Effector memory CD8-positive, alpha-beta T cell (primary cell): ENCODE measurements at regions not wholly inside any gene's neighbourhood (a gene's known extent, or its start where the extent isn't known, plus 50 kb on each side); places are given as distances from the start of the nearest gene placed in this dataset.

Source experiments
- ATAC-seq: fragments of 150-1000 bp; cut with Tn5 transposase; replicated peaks from 2 replicates; pipeline ENCODE4 v1.10.0; 2021; ENCODE audit warnings: mild to moderate bottlenecking, moderate library complexity
- DNase-seq, 3 experiments: peaks; one replicate each; pipeline ENCODE4 v3.0.0; 2021
- H3K27ac Mint-ChIP-seq, 2 donors: one replicate each; pipeline ENCODE4 v1.8.0; 2022; ENCODE audit warnings: mild to moderate bottlenecking in 2 of 2, mixed read lengths in 2 of 2, moderate library complexity in 2 of 2
- H3K27me3 Mint-ChIP-seq, 2 donors: one replicate each; pipeline ENCODE4 v1.8.0; 2022; ENCODE audit warnings: mixed read lengths in 2 of 2
- H3K36me3 Mint-ChIP-seq: one replicate; pipeline ENCODE4 v1.8.0; 2022; ENCODE audit warnings: mild to moderate bottlenecking, moderate library complexity, mixed read lengths; ENCODE audit not compliant: insufficient read depth
- H3K4me1 Mint-ChIP-seq, 2 donors: one replicate each; pipeline ENCODE4 v1.8.0; 2022; ENCODE audit warnings: low read depth in 2 of 2, mixed read lengths in 2 of 2
- H3K4me3 Mint-ChIP-seq, 2 donors: one replicate each; pipeline ENCODE4 v1.8.0; 2022; ENCODE audit warnings: mild to moderate bottlenecking in 2 of 2, mixed read lengths in 2 of 2, moderate library complexity in 2 of 2
- H3K9me3 Mint-ChIP-seq, 2 donors: one replicate each; pipeline ENCODE4 v1.8.0; 2022; ENCODE audit warnings: mixed read lengths in 2 of 2

DNA sequence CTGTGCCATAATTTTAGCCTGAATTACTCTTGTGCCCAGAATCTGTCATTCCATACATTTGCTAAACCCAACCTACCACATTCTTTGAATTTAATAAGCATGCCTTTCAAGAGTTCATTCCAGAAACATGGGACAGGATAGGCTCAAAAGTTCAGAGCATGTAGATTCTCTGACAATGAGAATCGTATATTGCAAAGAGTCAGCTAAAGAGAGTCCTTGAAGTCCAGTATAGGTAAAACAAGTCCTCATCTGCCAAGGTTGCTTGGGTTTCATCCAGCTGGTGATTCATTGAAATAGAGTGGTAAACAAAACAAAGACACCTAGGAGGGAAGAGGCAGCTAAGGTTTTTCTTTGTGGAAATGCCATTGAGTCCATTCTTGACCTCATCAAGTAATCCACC lies 249.3 kb upstream of the DIPK2B start:
- H3K9me3 Mint-ChIP-seq = no peaks in the 10 kb centered on the region
- DNase-seq = no peak
- H3K27ac Mint-ChIP-seq = no peak overlapping the region
- no peaks in the 10 kb centered on the region for H3K27me3 Mint-ChIP-seq
- no peak overlapping the region for H3K4me3 Mint-ChIP-seq
- H3K36me3 Mint-ChIP-seq = no peaks in the 10 kb centered on the region
- no peak for ATAC-seq
- no peaks in the 10 kb centered on the region for H3K4me1 Mint-ChIP-seq

DNA sequence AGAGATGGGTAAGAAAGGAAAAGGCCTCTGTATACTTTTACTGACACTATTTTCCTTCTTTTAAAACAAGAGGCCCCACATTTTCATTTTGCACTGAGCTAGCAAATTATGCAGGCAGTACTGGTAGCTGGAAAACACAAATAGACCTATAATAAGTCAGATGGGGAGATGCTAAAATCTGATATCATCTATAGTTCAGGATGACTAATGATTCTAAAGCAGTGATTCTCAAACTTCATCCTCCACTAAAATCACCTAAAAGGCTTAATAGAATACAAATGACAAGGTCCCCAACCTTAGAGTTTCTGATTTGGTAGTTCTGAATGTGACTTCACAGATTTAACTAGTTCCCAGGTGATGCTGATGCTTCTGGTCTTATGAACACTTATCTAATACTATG lies 247.3 kb upstream of the DIPK2B start:
- DNase-seq = no peak
- Mint-ChIP-seq H3K27me3 (peaks cover 0 to 6% of the 10 kb centered on the region in 2 donors), H3K4me1 (no peaks in the 10 kb centered on the region), H3K4me3 (no peak overlapping the region), H3K36me3 (no peaks in the 10 kb centered on the region), H3K27ac (no peak overlapping the region), H3K9me3 (no peaks in the 10 kb centered on the region)
- no peak for ATAC-seq

DNA sequence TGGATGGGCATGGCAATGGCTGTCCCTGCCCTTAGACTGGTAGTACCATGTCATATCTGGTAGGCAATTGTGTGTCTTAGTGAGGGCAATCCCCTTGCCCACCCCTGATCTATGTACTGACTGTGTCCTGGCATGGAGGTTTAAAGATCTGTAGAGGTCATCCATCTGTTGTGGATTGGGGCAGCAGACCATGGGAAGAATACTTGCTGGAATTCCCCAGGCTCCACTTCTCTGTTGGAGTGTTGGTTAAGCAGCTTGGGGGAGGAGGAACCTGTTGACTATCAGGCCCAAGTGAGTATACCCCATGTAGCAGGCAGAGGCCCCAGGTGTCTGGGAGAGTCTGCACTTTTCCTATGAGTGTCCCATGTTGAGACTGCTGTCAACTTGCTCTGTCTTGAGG lies 246.7 kb upstream of the DIPK2B start:
- H3K4me1 Mint-ChIP-seq = no peaks in the 10 kb centered on the region
- H3K4me3 Mint-ChIP-seq = no peak overlapping the region
- peaks cover 0 to 6% of the 10 kb centered on the region in 2 donors for H3K27me3 Mint-ChIP-seq
- ATAC-seq (no peak), DNase-seq (no peak)
- H3K36me3 Mint-ChIP-seq = no peaks in the 10 kb centered on the region
- no peak overlapping the region for H3K27ac Mint-ChIP-seq
- H3K9me3 Mint-ChIP-seq = no peaks in the 10 kb centered on the region

DNA sequence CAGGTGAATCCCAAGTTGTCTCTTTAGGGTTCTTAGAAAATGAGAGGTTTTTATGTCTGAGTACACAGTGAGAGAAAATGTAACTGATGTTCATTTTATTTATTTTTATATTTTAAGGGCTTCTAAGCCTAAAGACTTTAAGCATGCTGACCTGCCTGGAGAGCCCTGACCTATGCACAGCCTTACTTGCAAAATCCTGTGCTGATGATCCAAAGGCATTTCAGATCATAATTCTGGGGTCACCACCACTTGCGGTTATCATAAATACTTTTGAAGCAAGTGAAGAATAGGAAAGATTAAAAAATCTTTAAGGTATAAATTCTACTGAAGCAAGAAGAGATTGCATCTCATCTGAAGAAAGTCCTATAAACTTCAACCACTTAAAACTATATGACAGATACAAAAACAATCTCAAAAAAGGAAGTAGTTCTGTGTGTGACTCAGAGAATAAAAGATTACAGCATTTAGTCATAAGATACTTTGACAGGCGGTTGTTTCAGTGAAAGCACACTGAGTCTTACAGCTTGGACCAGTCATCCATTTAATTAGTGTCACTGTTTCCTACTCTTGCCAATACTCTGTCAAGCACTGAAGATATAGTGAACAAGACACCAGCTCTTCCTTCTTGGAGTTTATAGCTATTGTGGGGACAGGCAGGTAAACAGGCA lies 245.2 kb upstream of the DIPK2B start:
- no peak overlapping the region for H3K27ac Mint-ChIP-seq
- no peaks in the 10 kb centered on the region for H3K4me1 Mint-ChIP-seq
- no peaks in the 10 kb centered on the region for H3K36me3 Mint-ChIP-seq
- DNase-seq (no peak), ATAC-seq (no peak)
- no peaks in the 10 kb centered on the region for H3K9me3 Mint-ChIP-seq
- peaks cover 0 to 6% of the 10 kb centered on the region in 2 donors for H3K27me3 Mint-ChIP-seq
- no peak overlapping the region for H3K4me3 Mint-ChIP-seq

DNA sequence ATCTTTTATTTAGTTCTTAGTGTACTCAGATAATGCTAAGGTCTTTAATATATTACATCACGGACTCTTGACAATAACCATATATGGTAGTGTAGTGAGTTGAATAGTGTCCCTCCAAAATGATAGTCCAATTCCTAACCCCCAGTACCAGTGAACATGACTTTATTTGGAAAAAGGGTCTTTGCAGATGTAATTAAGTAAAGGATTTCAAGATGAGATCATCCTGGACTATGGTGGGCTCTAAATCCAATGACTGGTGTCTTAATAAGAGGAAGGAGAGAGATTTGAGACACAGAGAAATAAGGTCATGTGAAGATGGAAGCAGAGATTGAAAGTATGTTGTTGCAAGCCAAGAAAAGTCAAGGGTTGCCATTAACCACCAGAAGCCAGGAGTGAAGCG lies 236.5 kb upstream of the DIPK2B start:
- H3K27me3 Mint-ChIP-seq = peaks cover 13 to 35% of the 10 kb centered on the region in 2 donors
- no peak for DNase-seq
- no peaks in the 10 kb centered on the region for H3K4me1 Mint-ChIP-seq

DNA sequence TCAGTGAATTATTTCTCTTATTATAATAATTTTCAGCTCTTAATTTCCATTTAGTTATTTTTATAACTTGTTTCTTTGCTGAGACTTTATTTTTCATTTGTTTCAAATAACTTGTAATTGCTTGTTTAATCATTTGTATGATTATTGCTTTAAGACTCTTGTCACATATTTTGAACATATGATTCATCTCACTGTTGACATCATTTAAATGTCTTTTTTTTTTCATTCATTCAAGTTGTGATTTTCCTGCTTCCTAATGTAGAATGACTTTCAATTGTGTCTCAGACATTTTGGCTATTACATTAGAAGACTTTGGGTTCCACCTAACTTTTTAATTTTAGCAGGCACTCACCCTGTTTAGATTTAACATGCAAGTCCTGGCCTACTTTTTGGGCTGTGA lies 234.8 kb upstream of the DIPK2B start:
- Mint-ChIP-seq H3K4me1 (no peaks in the 10 kb centered on the region), H3K36me3 (no peaks in the 10 kb centered on the region), H3K9me3 (no peaks in the 10 kb centered on the region), H3K27me3 (peaks cover 17 to 39% of the 10 kb centered on the region in 2 donors), H3K4me3 (no peak overlapping the region), H3K27ac (no peak overlapping the region)
- no peak for DNase-seq
- ATAC-seq = no peak

More for the DNA sequence above, 236.5 kb upstream of the DIPK2B start:
- no peak overlapping the region for H3K4me3 Mint-ChIP-seq
- H3K9me3 Mint-ChIP-seq = no peaks in the 10 kb centered on the region
- no peak overlapping the region for H3K27ac Mint-ChIP-seq
- no peaks in the 10 kb centered on the region for H3K36me3 Mint-ChIP-seq
- no peak for ATAC-seq

DNA sequence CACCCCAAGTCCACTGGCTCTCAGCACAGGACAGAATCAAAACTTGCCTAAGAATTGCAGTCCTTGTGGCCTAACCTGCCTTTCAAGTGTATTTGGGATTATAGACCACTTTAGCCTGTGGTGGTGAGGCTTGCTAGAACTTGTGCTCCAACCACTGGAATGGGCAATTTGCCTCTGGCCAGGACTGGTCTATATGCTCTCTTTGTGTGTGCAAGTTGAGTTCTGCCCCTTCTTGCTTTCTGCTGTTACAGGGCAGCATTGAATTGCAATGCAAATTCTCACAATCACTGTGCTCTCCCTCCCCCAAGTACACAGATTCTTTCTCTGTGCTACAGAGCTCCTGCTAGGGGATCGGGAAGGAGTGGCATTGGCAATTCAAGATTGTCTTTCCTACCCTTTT lies 233.6 kb upstream of the DIPK2B start:
- no peaks in the 10 kb centered on the region for H3K9me3 Mint-ChIP-seq
- H3K27ac Mint-ChIP-seq = no peak overlapping the region
- no peaks in the 10 kb centered on the region for H3K36me3 Mint-ChIP-seq
- peaks cover 17 to 39% of the 10 kb centered on the region in 2 donors for H3K27me3 Mint-ChIP-seq
- ATAC-seq = no peak
- no peak for DNase-seq
- no peak overlapping the region for H3K4me3 Mint-ChIP-seq
- no peaks in the 10 kb centered on the region for H3K4me1 Mint-ChIP-seq

DNA sequence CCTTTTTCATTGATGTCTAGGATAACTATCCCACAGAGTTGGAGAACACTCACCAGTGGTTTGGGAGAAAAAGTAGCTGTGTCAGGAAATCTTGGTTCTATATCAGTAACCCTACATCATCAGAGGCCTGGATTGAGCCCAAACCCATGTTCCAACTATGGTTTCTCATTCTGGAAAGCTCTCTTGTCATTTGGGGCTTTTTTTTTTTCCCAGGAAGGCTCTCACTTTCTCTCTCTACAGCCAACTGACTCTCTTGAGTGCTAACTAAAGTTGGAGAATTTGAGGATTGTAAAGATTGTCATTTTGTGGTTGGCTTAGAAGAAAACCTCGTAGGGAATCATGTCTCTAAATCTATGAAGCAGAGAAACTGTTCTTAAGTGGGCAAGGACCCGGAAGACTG lies 228.2 kb upstream of the DIPK2B start:
- Mint-ChIP-seq H3K27ac (no peak overlapping the region), H3K27me3 (peaks cover 19 to 21% of the 10 kb centered on the region in 2 donors), H3K4me3 (no peak overlapping the region), H3K9me3 (no peaks in the 10 kb centered on the region), H3K36me3 (no peaks in the 10 kb centered on the region), H3K4me1 (no peaks in the 10 kb centered on the region)
- DNase-seq (no peak), ATAC-seq (no peak)

DNA sequence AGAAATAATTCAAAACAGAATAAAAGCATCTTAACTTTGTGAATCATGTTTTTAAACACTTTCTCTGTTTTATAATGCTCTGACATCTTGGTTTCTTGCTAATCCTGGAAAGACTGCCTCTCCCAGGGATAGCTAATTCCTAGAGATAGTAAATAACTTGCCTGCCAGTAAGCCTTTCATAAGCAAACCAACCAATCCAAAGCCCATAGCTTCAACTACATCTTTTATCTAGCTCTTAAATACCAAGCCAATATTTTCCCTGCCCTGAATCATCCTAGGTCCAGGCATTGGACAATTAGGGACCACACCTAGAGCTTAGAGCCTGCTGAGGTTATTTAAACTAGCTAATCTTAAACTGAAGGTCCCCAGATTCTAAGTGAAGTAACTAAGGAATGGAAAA lies 223.7 kb upstream of the DIPK2B start:
- Mint-ChIP-seq H3K9me3 (no peaks in the 10 kb centered on the region), H3K27ac (no peak overlapping the region), H3K4me3 (no peak overlapping the region), H3K27me3 (peaks cover 9 to 14% of the 10 kb centered on the region in 2 donors), H3K4me1 (no peaks in the 10 kb centered on the region), H3K36me3 (no peaks in the 10 kb centered on the region)
- DNase-seq (no peak), ATAC-seq (no peak)

DNA sequence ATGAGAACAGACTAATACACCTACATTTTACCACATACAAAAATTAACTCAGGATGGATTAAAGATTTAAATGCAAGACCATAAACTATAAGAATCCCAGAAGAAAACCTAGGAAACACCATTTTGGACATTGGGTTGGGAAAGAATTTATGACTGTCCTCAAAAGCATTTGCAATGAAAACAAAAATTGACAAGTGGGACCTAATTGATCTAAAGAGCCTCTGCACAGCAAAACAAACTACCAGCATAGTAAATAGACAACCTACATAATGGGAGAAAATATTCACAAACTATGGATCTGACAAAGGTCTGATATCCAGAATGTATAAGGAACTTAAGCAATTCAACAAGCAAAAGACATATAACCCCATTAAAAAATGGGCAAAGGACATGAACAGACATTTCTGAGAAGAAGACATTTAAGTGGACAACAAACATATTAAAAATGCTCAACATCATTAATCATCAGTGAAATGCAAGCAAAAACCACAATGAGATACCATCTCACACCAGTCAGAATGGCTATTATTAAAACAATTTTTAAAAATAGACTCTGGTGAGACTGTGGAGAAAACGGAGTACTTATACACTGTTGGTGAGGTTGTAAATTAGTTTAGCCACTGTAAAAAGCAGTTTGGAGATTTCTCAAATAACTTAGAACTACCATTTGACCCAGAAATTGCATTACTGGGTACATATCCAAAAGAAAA lies 221.7 kb upstream of the DIPK2B start:
- H3K4me1 Mint-ChIP-seq = no peaks in the 10 kb centered on the region
- H3K27me3 Mint-ChIP-seq = peaks cover 17 to 23% of the 10 kb centered on the region in 2 donors
- DNase-seq = no peak

DNA sequence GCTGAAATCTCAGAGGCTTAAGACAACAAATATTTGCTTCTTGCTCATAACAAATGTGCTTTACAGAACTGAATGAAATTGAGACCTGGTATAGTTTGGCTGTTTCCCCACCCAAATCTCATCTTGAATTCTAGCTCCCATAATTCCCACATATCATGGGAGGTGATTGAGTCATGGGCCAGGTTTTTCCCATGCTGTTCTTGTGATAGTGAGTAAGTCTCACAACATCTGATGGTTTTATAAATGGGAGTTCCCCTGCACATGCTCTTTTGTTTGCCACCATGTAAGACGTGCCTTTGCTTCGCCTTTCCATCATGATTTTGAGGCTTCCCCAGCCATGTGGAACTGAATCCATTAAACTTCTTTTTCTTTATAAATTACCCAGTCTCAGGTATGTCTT lies 221.1 kb upstream of the DIPK2B start:
- no peak for ATAC-seq

More for the DNA sequence above, 221.7 kb upstream of the DIPK2B start:
- ATAC-seq = no peak
- no peaks in the 10 kb centered on the region for H3K9me3 Mint-ChIP-seq
- no peak overlapping the region for H3K4me3 Mint-ChIP-seq
- H3K36me3 Mint-ChIP-seq = no peaks in the 10 kb centered on the region
- no peak overlapping the region for H3K27ac Mint-ChIP-seq

DNA sequence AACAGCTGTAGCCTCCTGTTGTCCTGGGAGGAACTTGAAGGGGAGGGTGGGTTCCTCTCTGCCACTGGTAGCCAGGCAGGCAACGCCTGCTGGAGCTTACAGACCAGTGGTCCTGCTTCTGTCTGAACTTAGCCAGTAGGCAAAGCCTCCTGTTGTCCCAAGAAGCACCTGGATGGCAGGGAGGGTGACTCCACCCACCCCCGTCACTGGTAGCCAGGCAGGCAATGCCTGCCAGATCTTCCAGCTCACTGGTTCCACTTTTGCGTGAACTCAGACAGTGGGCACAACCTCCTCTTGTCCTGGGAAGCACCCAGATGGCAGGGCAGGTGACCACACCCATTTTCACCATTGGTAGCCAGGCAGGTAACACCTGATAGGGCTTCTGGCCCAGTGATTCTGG lies 203.5 kb upstream of the DIPK2B start:
- peaks cover 9 to 10% of the 10 kb centered on the region in 2 donors for H3K27me3 Mint-ChIP-seq
- ATAC-seq = no peak
- DNase-seq = no peak
- H3K27ac Mint-ChIP-seq = no peak overlapping the region
- no peak overlapping the region for H3K4me3 Mint-ChIP-seq
- no peaks in the 10 kb centered on the region for H3K4me1 Mint-ChIP-seq
- no peaks in the 10 kb centered on the region for H3K9me3 Mint-ChIP-seq
- no peaks in the 10 kb centered on the region for H3K36me3 Mint-ChIP-seq

More for the DNA sequence above, 221.1 kb upstream of the DIPK2B start:
- Mint-ChIP-seq H3K36me3 (no peaks in the 10 kb centered on the region), H3K27me3 (peaks cover 20 to 23% of the 10 kb centered on the region in 2 donors), H3K4me3 (no peak overlapping the region), H3K27ac (no peak overlapping the region), H3K4me1 (no peaks in the 10 kb centered on the region), H3K9me3 (no peaks in the 10 kb centered on the region)
- DNase-seq = no peak

DNA sequence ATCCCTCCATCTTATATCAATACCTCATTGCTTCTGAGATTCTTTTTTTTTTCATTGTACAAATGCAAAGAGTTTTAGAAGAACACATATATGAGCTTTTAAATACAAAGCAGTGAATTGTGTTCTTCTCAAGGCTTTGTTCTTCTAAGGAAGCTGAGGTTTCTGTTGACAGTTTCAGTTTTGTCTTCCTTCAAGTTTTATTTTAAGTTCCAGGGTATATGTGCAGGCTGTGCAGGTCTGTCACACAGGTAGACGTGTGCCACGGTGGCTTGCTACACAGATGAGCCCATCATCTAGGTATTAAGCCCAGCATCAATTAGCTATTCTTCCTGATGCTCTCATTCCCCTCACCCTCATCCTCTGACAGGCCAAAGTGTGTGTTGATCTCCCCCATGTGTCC lies 201.2 kb upstream of the DIPK2B start:
- peaks cover 9 to 10% of the 10 kb centered on the region in 2 donors for H3K27me3 Mint-ChIP-seq
- H3K27ac Mint-ChIP-seq = no peak overlapping the region

More for the DNA sequence above, 201.2 kb upstream of the DIPK2B start:
- DNase-seq (no peak), ATAC-seq (no peak)
- no peaks in the 10 kb centered on the region for H3K9me3 Mint-ChIP-seq
- H3K4me3 Mint-ChIP-seq = no peak overlapping the region
- H3K36me3 Mint-ChIP-seq = no peaks in the 10 kb centered on the region
- H3K4me1 Mint-ChIP-seq = no peaks in the 10 kb centered on the region
